Fibroblast of the aortic adventitia (primary cell): ENCODE measurements at regions not wholly inside any gene's neighbourhood (a gene's known extent, or its start where the extent isn't known, plus 50 kb on each side); places are given as distances from the start of the nearest gene placed in this dataset.
"Not testable (repeated sequence)": the region's sequence is repeated elsewhere in the genome, so short reads cannot be mapped to it uniquely, and the experiment has no call there.

Experiments used
- DNase-seq: peaks from one replicate; pipeline ENCODE4 v3.0.0-alpha.2; 2010; ENCODE audit warnings: low read depth
- H3K4me3 ChIP-seq: 2 replicates; pipeline ENCODE4 v1.5.1; 2011; ENCODE audit warnings: low read depth, mild to moderate bottlenecking, control low read depth, low read length, moderate library complexity
- CTCF ChIP-seq: IDR thresholded peaks from 2 replicates; pipeline ENCODE4 v1.5.1; 2011; ENCODE audit warnings: mild to moderate bottlenecking, low read length, control low read depth, inconsistent platforms; ENCODE audit not compliant: insufficient read depth

GRCh38 chr9:1890201-1890600 lies 124.9 kb upstream of the SMARCA2 start:
- DNase-seq: no peak
- TF ChIP-seq CTCF: no peak

GRCh38 chr9:1890816-1891215 lies 124.3 kb upstream of the SMARCA2 start:
- no peak for TF ChIP-seq CTCF
- peak; percentile 2 for DNase-seq
- no peak overlapping the region for H3K4me3 ChIP-seq

More at GRCh38 chr9:1890201-1890600, 124.9 kb upstream of the SMARCA2 start:
- no peak overlapping the region for H3K4me3 ChIP-seq

- H3K4me3 ChIP-seq: not testable (repeated sequence)
Measured at GRCh38 chr9:1903080-1903704, 112.0 kb upstream of the SMARCA2 start.

GRCh38 chr9:1907465-1907864 lies 107.7 kb upstream of the SMARCA2 start:
- TF ChIP-seq CTCF: no peak
- no peak for DNase-seq
- H3K4me3 ChIP-seq: no peak overlapping the region

More at GRCh38 chr9:1903080-1903704, 112.0 kb upstream of the SMARCA2 start:
- DNase-seq: not testable (repeated sequence)

GRCh38 chr9:1909322-1909721 lies 105.8 kb upstream of the SMARCA2 start:
- DNase-seq: no peak
- TF ChIP-seq CTCF: no peak
- no peak overlapping the region for H3K4me3 ChIP-seq

- H3K4me3 ChIP-seq: no peak overlapping the region
- TF ChIP-seq CTCF: no peak
- DNase-seq: no peak
Measured at GRCh38 chr9:1910269-1910811, 104.8 kb upstream of the SMARCA2 start.

GRCh38 chr9:1913631-1914330 lies 101.4 kb upstream of the SMARCA2 start:
- H3K4me3 ChIP-seq: no peak overlapping the region
- DNase-seq: no peak
- TF ChIP-seq CTCF: no peak
